Smooth muscle cell (in vitro differentiated cells): ENCODE measurements at regions not wholly inside any gene's neighbourhood (a gene's known extent, or its start where the extent isn't known, plus 50 kb on each side); places are given as distances from the start of the nearest gene placed in this dataset.

Experiments used
- DNase-seq: peaks from one replicate; lab custom pipeline; 2025; ENCODE audit not compliant: unreplicated experiment; lab: John Stamatoyannopoulos, UW
- H2AFZ ChIP-seq: fragments of 200-600 bp; sonication (generic); 2 replicates; pipeline ENCODE4 v1.6.0; 2016; ENCODE audit warnings: antibody characterized with exemption, low read depth, mild to moderate bottlenecking
- H3F3A ChIP-seq: fragments of 200-600 bp; sonication (generic); 2 replicates; pipeline ENCODE4 v1.6.0; 2017; ENCODE audit warnings: antibody characterized with exemption, low read depth
- H3K27ac ChIP-seq: fragments of 200-600 bp; sonication (generic); 2 replicates; pipeline ENCODE4 v1.5.1; 2016; ENCODE audit warnings: low read depth, mild to moderate bottlenecking
- H3K27me3 ChIP-seq: fragments of 200-600 bp; sonication (generic); 2 replicates; pipeline ENCODE4 v1.6.1; 2016; ENCODE audit warnings: low read depth, mild to moderate bottlenecking
- H3K36me3 ChIP-seq: fragments of 200-600 bp; sonication (generic); 2 replicates; pipeline ENCODE4 v1.5.1; 2016; ENCODE audit warnings: low read depth
- H3K4me1 ChIP-seq: fragments of 200-600 bp; sonication (generic); 2 replicates; pipeline ENCODE4 v1.5.1; 2016; ENCODE audit warnings: low read depth
- H3K4me2 ChIP-seq: fragments of 200-600 bp; sonication (generic); 2 replicates; pipeline ENCODE4 v1.6.0; 2016; ENCODE audit warnings: mild to moderate bottlenecking
- H3K4me3 ChIP-seq: fragments of 200-600 bp; sonication (generic); 2 replicates; pipeline ENCODE4 v1.5.1; 2016; ENCODE audit warnings: mild to moderate bottlenecking
- H3K79me2 ChIP-seq: fragments of 200-600 bp; sonication (generic); 2 replicates; pipeline ENCODE4 v1.6.0; 2016; ENCODE audit warnings: low read depth, mild to moderate bottlenecking
- H3K9ac ChIP-seq: fragments of 200-600 bp; sonication (generic); 2 replicates; pipeline ENCODE4 v1.6.0; 2016; ENCODE audit warnings: low read depth
- H3K9me3 ChIP-seq: fragments of 200-600 bp; sonication (generic); replicated peaks from 2 replicates; pipeline ENCODE4 v1.5.1; 2016; ENCODE audit warnings: low read depth
- H4K20me1 ChIP-seq: fragments of 200-600 bp; sonication (generic); 2 replicates; pipeline ENCODE4 v1.6.0; 2016; ENCODE audit warnings: low read depth
- WGBS: methylation state at CpG from one replicate; pipeline ENCODE4 v1.1.7; 2016; ENCODE audit warnings: low lambda C conversion rate; 5-methylcytosine and 5-hydroxymethylcytosine counted together
- TF ChIP-seq, protein P1 (sequence below): fragments of 200-600 bp; sonication (generic); IDR thresholded peaks from 2 replicates; pipeline ENCODE4 v1.5.1; 2017; ENCODE audit warnings: borderline replicate concordance, mild to moderate bottlenecking, antibody characterized with exemption; ENCODE audit not compliant: insufficient read depth, poor library complexity, severe bottlenecking

- Histone ChIP-seq H3K9ac (no peak overlapping the region), H3K9me3 (no peaks in the 10 kb centered on the region), H3F3A (no peaks in the 10 kb centered on the region), H3K27me3 (no peaks in the 10 kb centered on the region), H3K79me2 (no peaks in the 10 kb centered on the region), H3K27ac (no peak overlapping the region), H3K4me3 (no peak overlapping the region), H4K20me1 (no peaks in the 10 kb centered on the region), H3K4me2 (no peak overlapping the region), H2AFZ (no peak overlapping the region), H3K4me1 (no peaks in the 10 kb centered on the region), H3K36me3 (no peaks in the 10 kb centered on the region)
- TF ChIP-seq, protein P1, sequence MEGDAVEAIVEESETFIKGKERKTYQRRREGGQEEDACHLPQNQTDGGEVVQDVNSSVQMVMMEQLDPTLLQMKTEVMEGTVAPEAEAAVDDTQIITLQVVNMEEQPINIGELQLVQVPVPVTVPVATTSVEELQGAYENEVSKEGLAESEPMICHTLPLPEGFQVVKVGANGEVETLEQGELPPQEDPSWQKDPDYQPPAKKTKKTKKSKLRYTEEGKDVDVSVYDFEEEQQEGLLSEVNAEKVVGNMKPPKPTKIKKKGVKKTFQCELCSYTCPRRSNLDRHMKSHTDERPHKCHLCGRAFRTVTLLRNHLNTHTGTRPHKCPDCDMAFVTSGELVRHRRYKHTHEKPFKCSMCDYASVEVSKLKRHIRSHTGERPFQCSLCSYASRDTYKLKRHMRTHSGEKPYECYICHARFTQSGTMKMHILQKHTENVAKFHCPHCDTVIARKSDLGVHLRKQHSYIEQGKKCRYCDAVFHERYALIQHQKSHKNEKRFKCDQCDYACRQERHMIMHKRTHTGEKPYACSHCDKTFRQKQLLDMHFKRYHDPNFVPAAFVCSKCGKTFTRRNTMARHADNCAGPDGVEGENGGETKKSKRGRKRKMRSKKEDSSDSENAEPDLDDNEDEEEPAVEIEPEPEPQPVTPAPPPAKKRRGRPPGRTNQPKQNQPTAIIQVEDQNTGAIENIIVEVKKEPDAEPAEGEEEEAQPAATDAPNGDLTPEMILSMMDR: no peak
- DNase-seq: no peak
- WGBS: 91% methylated on average over 4 of the region's 4 CpGs
Measured at GRCh38 chr4:20122198-20122988, 129.3 kb upstream of the SLIT2 start.

GRCh38 chr4:20119141-20119540 lies 132.6 kb upstream of the SLIT2 start:
- Histone ChIP-seq H3K4me3 (no peak overlapping the region), H3K27me3 (no peaks in the 10 kb centered on the region), H4K20me1 (no peaks in the 10 kb centered on the region), H3K79me2 (no peaks in the 10 kb centered on the region), H3K27ac (no peak overlapping the region), H3K4me1 (no peaks in the 10 kb centered on the region), H3K4me2 (no peak overlapping the region), H3K36me3 (no peaks in the 10 kb centered on the region), H2AFZ (no peak overlapping the region), H3K9me3 (no peaks in the 10 kb centered on the region), H3F3A (no peaks in the 10 kb centered on the region), H3K9ac (no peak overlapping the region)
- DNase-seq: no peak
- TF ChIP-seq, protein P1: no peak
- WGBS: 75% methylated on average over 2 of the region's 2 CpGs

- no peaks in the 10 kb centered on the region for H3K9me3 ChIP-seq
- DNase-seq: no peak
- H3K4me1 ChIP-seq: no peaks in the 10 kb centered on the region
- H3F3A ChIP-seq: no peaks in the 10 kb centered on the region
- no peak overlapping the region for H3K9ac ChIP-seq
- H3K27me3 ChIP-seq: no peaks in the 10 kb centered on the region
- no peak overlapping the region for H3K27ac ChIP-seq
- peak overlapping the region; percentile 69 for H2AFZ ChIP-seq
- H3K36me3 ChIP-seq: no peaks in the 10 kb centered on the region
- H4K20me1 ChIP-seq: no peaks in the 10 kb centered on the region
- no peak overlapping the region for H3K4me3 ChIP-seq
- no peak overlapping the region for H3K4me2 ChIP-seq
- TF ChIP-seq, protein P1: no peak
- 70% methylated on average over 3 of the region's 3 CpGs for WGBS
- H3K79me2 ChIP-seq: no peaks in the 10 kb centered on the region
Measured at GRCh38 chr4:20109391-20109790, 142.3 kb upstream of the SLIT2 start.

- Histone ChIP-seq H2AFZ (no peak overlapping the region), H3K79me2 (no peaks in the 10 kb centered on the region), H3K4me1 (no peaks in the 10 kb centered on the region), H3K9ac (no peak overlapping the region), H3F3A (no peaks in the 10 kb centered on the region), H4K20me1 (no peaks in the 10 kb centered on the region), H3K27ac (no peak overlapping the region), H3K4me2 (no peak overlapping the region), H3K9me3 (no peaks in the 10 kb centered on the region), H3K36me3 (no peaks in the 10 kb centered on the region), H3K27me3 (no peaks in the 10 kb centered on the region), H3K4me3 (no peak overlapping the region)
- TF ChIP-seq, protein P1: no peak
- WGBS: 92% methylated on average over 2 of the region's 2 CpGs
- DNase-seq: no peak
Measured at GRCh38 chr4:20106921-20107320, 144.8 kb upstream of the SLIT2 start.
